AG08396 (cell line): ENCODE measurements at regions not wholly inside any gene's neighbourhood (a gene's known extent, or its start where the extent isn't known, plus 50 kb on each side); places are given as distances from the start of the nearest gene placed in this dataset.

ENCODE experiments used
- DNase-seq: peaks from one replicate; pipeline ENCODE4 v3.0.0; 2012; ENCODE audit warnings: low spot score, mixed read lengths

DNA sequence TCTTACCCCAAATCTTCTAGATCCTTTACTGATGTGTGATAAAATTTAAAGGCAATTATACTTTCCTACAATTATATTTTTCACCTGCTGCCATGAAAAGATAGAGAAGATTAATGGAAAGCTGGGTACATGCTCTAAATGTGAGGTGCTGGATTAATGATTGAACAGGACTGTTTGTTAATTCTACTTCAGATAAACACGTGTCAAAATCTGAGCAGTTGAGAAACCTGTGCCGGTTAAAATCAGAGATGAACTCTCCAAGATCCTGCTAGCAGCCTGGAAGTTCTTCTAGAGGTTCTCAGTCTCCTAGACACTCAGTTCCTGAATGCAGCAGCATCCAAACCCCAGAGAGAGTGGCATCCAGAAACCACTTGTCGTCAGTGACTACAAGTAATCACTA lies 69.2 kb downstream of the INHBA start:
- DNase-seq: no peak

- no peak for DNase-seq
Measured at GRCh38 chr7:41630741-41631140, 72.1 kb downstream of the INHBA start.

DNA sequence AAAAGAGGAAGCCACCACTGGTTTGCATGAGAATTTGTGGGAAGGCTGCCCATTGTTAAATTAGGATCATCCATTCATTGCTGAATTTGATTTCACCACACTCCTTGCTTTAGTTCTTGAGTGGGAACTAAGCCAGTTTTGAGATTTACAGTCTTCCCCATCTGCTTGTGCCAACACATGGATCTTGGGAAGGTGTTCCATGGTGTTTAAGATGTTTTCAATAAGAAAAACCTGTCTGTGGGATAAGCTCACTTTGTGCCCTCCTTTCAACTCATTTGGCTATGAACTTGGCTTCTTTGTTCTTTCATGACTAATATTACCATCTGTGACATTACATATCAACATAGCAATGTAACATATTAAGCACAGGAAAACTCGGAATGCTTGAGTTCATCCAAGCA lies 73.2 kb downstream of the INHBA start:
- DNase-seq: no peak

- DNase-seq: no peak
Measured at GRCh38 chr7:41628901-41629300, 74.0 kb downstream of the INHBA start.

DNA sequence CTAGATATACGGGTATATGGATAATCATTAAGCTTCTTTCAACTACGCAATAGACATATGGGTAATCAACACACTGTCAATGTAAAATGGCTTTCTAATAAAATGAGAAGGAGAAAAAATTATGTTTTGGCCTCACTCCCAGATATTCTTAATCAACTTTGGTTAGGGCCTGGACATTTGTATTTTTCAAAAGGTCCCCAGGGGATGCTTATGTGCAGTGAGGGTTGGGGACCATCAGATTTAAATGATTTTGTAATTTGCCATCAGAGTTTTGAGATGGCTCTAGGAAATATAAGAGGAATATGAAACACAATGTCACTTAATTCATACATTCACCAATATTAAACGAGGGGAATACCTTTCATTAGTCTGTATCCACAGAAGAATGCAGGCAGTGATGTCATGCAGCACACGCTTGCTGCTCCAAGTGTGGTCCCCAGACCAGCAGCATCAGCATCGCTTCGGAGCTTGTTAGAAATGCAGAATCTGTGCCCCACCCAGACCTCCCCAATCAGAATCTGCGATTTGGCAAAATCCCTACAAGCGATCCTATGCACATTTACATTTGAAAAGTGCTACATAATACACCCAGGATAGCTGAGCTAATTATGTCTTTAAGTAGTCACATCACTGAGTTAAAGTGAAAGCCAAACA lies 75.1 kb downstream of the INHBA start:
- no peak for DNase-seq

- DNase-seq: peak; percentile 36
Measured at GRCh38 chr7:41624818-41625217, 78.1 kb downstream of the INHBA start.

DNA sequence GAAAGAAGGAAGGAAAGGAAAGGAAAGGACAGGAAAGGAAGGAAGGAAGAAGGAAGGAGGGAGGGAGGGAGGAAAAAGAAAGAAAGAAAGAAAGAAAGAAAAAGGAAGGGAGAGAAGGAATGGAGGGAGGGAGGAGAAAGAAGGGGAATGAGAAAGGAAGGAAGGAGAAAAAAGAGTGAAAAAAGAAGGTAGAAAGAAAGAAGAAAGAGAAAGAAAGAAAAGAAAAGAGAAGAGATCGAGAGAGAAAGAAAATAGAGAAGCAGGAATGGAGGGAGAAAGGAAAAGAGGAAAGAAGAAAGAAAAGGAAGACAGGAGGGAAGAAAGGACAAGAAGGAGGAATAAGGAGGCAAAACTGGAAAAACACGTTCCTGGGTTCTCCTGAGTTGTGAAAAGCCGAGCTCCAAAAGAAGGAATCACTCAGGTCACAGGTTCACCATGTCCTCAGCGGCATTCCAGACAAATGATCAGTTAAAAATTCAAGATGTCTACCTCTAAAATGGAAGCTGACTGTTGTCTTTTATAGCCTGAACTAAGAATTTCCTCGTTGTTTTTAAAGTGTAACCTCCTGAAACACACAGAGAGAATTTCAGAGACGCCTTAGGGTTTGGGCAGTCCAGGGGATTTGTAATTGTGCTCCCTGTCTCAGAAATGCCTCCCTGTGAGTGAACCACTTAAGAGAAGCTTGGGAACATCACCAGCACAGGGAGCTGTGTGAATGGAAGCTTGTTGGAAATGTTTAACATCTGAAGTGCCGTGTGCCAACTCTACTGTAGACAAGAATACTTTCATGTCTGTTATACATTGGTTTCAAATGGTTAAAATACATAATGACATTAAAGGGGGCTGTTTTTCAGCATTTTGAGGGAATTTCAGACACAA lies 80.7 kb downstream of the INHBA start:
- no peak for DNase-seq

DNA sequence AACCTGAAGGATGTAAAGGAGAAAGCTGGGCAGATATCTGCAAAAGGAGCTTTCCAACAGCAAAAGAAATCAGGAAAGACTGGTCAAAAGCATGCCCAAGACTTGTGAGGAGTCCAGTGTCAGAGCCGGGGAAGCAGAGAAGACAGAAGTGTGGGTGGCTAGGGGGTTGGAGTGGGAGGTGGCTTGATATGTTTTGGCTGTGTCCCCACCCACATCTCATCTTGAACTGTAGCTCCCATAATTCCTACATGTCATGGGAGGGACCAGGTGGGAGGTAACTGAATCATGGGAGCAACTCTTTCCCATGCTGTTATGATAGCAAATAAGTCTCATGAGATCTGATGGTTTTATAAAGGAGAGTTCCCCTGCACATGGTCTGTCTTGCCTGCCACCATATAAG lies 84.9 kb downstream of the INHBA start:
- no peak for DNase-seq

DNA sequence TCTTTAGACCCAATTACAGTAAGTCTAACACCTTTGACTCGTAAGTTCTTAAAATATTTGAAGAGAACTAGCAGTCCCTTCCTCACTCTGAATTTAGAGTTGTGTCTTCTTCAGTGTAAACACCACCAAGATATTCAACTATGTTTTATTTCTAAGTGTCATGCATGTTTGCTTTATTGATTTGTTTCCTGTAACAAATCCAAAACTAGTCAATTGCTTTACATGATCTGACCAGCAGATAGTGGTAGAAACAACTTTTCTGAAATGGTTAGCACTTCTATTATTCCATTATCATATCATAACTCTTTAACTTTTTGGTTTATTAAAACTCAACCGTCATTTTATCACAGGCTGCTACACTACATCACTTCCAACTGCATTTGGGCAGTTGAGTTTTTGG lies 90.1 kb downstream of the INHBA start:
- DNase-seq: no peak

GRCh38 chr7:41612386-41612785 lies 90.5 kb downstream of the INHBA start:
- no peak for DNase-seq

DNA sequence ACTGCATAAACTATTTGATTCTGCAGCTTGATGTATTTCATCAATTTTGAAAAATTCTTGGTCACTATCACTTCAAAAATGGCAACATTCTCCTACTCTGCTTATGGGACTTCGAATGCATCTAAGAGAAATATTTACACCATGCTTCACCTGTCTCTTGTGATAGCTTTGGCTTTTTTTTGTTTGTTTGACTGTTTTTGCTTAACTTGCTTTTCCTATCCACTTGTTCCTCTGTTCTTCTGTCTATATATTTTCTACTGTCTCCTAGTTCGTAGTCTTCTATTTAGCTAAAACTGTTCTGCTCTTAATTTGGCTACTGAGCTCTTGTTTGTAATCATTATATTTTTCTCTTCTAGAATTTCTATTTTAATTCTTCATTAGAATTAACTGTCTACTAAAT lies 94.4 kb downstream of the INHBA start:
- no peak for DNase-seq

- no peak for DNase-seq
Measured at GRCh38 chr7:41603985-41604384, 98.9 kb downstream of the INHBA start.

DNA sequence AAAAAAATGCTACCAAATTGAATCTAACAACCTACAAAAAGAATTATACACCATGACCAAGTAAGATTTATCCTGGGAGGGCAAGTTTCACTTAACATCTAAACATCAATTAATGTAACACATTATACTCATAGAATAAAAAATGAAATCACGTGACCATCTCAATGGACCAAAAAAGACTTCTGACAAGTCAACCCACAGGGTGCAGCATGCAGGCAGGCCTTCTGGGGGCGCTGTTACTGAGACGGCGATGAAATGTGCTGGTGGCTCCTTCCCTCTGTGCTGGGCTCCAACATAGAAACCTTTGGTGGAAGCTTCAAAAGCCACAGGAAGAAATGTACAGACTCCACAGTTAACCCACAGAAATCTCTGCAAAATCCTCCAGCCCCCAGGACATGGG lies 103.1 kb downstream of the INHBA start:
- DNase-seq: no peak

DNA sequence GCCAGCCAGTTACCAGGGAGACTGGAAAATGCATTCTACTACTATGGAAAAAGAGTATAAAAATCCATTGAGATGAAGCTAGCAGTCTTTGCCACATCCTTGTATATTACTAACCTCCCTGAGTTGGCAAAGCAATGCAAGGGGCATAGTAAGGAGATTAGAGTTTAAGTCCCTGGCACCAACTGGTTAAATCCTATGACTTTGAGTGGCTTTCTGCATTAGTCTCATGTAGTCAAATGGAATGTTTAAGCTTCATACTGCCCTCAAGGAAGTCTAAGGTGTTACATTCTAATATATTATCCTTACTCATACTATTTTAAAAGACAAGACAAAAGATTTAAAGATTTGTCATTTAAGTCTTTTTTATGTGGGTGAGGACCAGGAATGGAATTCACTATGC lies 110.1 kb downstream of the INHBA start:
- no peak for DNase-seq

DNA sequence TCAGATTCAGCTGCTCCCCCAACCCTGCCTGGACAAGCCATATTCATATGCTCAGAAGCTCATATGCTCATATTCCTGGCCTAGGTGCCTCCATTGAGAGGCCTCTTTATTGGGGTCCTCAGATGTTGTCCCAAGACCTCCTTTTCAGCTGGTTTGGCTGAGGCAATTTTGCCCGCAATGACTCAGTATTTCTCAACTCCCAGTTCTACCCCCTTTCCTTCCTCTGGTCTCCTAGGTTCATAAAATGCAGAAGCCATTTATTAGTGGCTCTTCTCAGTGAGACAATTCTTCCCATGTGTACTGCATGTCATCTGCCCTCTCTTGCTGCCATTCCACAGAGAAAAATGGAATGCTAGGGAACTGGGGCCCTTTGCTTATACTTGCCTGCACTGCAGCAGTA lies 110.7 kb downstream of the INHBA start:
- DNase-seq: no peak

GRCh38 chr7:41590986-41591385 lies 111.9 kb downstream of the INHBA start:
- no peak for DNase-seq

GRCh38 chr7:41588341-41588740 lies 114.5 kb downstream of the INHBA start:
- no peak for DNase-seq

DNA sequence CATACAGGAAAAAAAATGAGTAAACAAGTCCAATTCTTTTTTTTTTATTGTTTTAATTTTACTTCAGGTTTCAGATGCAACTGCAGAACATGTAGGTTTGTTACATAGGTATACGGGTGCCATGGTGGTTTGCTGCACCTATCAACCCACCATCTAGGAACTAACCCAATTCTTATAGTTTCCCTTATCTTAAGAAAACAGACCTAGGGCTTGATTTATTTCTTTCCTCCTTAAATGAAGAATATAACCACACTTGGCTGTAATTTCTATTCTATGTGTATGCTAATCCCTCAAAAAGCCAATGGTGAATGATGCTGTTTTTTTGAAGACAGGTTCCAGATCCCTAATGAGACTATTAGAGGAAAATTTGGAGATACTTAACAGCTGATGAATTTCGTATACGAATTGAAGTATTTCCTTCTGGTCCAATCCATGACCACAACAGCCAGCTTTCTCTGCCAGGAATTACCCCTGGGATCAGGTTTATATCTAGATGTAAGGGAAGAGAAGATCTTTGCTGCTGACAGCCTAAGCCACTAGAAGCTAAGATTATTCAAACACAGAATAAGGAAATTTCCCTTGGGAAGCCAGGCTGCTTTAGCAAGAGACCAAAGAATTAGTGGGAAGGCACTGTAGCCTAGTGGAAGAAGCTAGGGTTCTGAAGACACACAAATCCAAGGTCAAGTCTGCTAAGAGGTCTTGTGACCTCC lies 115.8 kb downstream of the INHBA start:
- no peak for DNase-seq

DNA sequence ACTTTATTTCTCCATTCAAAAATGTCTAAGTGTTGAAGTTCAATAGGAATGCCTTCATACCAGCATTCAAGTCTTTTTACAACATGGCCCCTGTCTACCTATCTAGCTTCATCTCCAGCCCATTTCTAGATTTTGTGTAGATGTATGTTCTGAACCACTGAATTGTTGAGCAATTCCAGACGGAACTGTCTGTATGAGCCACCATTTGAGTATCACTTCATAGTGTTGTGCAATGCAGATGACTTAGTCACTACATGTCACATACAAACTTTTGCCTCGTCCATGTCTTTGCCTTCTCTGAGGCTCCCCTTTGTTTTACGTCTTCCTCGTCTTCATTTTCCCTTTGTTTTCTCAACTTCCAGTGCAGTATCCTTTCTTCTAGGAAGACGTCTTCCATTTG lies 118.1 kb downstream of the INHBA start:
- DNase-seq: no peak

DNA sequence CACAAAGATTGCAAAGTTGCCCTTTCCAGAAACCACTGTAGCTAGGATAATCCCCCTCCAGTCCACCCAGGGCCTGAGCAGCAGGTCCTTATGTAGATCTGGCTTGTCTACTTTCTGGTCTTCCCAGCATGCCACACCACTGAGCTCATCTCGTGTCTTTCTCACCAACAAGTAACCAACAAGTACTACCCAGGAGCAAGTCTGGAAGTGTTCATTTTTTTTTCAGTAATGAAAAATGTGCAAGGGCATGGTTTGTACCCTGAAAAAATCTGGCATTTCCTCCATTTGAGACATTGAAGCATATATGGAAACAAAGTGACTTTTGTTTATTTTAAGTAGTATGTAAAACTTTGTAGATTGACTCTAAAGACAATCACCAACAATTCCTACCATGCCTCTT lies 120.8 kb downstream of the INHBA start:
- DNase-seq: no peak

GRCh38 chr7:41581041-41581440 lies 121.8 kb downstream of the INHBA start:
- DNase-seq: no peak

DNA sequence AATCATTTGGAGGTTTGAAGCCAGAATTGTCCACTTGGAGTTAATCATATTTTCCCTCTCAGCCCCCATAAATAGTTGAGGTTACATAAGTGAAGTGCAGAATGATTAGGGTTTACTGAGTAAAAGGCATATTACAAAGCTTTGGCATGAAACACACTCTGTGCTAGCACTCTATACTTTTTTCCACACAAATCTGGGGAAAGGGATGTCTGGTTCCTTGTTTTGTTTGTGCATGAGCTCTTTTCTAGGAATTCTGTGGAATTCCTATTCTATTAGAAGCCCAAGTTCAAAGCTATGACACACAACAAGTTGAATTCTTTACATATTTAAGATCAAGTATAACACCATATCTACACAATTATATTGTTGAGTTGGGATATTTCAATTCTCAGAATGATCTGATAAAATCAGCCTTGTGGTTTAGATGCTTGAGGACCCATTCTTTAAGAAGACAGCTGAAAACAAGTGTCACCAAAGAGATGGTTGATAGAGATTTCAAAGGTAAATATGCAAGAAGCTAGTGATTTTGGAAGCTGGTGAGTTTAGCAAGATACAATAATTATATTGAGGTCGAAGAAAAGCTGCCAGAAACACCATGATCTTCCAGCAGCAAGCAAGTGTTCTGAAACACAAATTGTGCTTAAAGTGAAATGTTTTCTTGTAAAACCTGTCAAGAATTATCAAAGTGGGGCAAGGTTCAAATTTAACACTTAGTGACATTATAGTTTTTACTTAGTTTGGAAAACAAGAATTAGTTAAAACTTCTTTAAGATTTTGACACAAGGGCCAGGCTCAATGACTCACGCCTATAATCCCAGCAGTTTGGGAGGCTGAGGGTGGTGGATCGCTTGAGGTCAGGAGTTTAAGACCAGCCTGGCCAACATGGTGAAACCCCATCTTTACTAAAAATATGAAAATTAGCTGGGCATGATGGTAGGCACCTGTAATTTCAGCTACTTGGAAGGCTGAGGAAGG lies 122.6 kb downstream of the INHBA start:
- peak; percentile 28 for DNase-seq
